Peyer's patch (tissue), 4 donors: ENCODE measurements at regions not wholly inside any gene's neighbourhood (a gene's known extent, or its start where the extent isn't known, plus 50 kb on each side); places are given as distances from the start of the nearest gene placed in this dataset.
"Not testable (repeated sequence)": the region's sequence is repeated elsewhere in the genome, so short reads cannot be mapped to it uniquely, and the experiment has no call there.

Experiments
- DNase-seq, 3 donors: peaks; one replicate each; pipeline ENCODE4 v3.0.0-alpha.2; 2017 to 2019
- H3K27ac ChIP-seq, 4 donors: fragments of 200-600 bp; sonication (generic); one replicate each; pipeline ENCODE4 v1.5.1; 2016 to 2019
- H3K27me3 ChIP-seq, 2 donors: fragments of 200-600 bp; sonication (generic); one replicate each; pipeline ENCODE4 v1.5.1; 2019
- H3K36me3 ChIP-seq, 3 donors: fragments of 200-600 bp; sonication (generic); one replicate each; pipeline ENCODE4 v1.5.1; 2016 to 2019
- H3K4me1 ChIP-seq, 4 donors: fragments of 200-600 bp; sonication (generic); one replicate each; pipeline ENCODE4 v1.5.1; 2016 to 2019
- H3K4me3 ChIP-seq, 4 donors: fragments of 200-600 bp; sonication (generic); 1 replicate in 3 of 4; 2 replicates in 1 of 4; pipeline ENCODE4 v1.5.1; 2016 to 2019; ENCODE audit warnings: mild to moderate bottlenecking in 1 of 4
- H3K9me3 ChIP-seq, 4 donors: fragments of 200-600 bp; sonication (generic); one replicate each; pipeline ENCODE4 v1.5.1; 2016 to 2019; ENCODE audit warnings: mild to moderate bottlenecking in 1 of 4
- CTCF ChIP-seq, 6 experiments: fragments of 450-650 bp in 4 of 6; fragments of 200-600 bp in 2 of 6; sonication (generic) in 1 of 6; IDR thresholded peaks; one replicate each; pipeline ENCODE4 v1.5.1; 2017 to 2019; ENCODE audit warnings: antibody characterized with exemption in 6 of 6, mild to moderate bottlenecking in 3 of 6, moderate library complexity in 1 of 6
- POLR2A ChIP-seq, 2 donors: fragments of 450-650 bp; IDR thresholded peaks; one replicate each; pipeline ENCODE4 v1.5.1; 2017; ENCODE audit warnings: antibody characterized with exemption in 2 of 2, mild to moderate bottlenecking in 2 of 2, moderate library complexity in 2 of 2

- Histone ChIP-seq H3K27ac (no peak overlapping the region), H3K36me3 (no peaks in the 10 kb centered on the region), H3K4me1 (no peaks in the 10 kb centered on the region), H3K9me3 (peaks cover 0 to 3% (median 0%) of the 10 kb centered on the region in 4 donors), H3K4me3 (no peak overlapping the region), H3K27me3 (no peaks in the 10 kb centered on the region)
- DNase-seq: no peak
- TF ChIP-seq CTCF (IDR thresholded peaks at IDR 0.05) (no peak), POLR2A (IDR thresholded peaks at IDR 0.05) (no peak)
Measured at GRCh38 chr11:19614370-19614940, 98.2 kb upstream of the NAV2 start.

- H3K27me3 ChIP-seq, H3K27ac ChIP-seq, H3K9me3 ChIP-seq, DNase-seq, H3K4me3 ChIP-seq, H3K4me1 ChIP-seq, H3K36me3 ChIP-seq: not testable (repeated sequence)
Measured at GRCh38 chr11:19612025-19612424, 100.6 kb upstream of the NAV2 start.

DNA sequence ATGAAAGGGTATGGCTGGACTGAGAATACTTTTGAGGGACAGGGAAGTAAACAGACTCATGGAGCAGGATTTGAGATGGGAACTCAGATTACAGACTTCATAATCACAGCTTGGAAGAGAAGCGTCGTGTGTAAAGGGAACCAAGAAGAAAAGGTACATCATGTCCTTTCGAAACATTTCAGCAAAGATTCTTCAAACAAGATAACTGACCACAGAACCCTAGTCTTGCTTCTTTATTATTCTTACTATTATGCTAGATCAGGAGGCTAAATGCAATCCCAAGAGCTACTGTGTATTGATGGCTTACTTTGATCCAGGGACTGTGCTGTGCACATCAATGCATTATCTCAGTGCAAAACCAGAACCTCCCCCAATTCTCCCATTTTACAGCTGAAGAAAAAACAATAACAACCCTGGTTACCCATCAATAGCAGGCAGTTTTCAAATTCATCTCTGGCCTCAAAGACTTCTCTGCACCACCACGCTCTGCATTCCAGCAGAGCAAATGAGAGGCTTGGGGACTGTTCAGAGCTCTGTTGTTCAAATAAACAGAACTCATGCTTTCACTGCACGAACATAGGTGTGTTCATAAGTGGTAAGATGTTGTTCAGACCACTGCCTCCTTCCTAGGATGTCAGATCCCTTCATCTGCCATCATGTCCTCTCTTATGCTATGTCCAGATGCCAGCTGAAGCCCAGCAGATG lies 104.8 kb upstream of the NAV2 start:
- no peak overlapping the region for H3K27ac ChIP-seq
- no peak for TF ChIP-seq CTCF (IDR thresholded peaks at IDR 0.05)
- no peak for TF ChIP-seq POLR2A (IDR thresholded peaks at IDR 0.05)

DNA sequence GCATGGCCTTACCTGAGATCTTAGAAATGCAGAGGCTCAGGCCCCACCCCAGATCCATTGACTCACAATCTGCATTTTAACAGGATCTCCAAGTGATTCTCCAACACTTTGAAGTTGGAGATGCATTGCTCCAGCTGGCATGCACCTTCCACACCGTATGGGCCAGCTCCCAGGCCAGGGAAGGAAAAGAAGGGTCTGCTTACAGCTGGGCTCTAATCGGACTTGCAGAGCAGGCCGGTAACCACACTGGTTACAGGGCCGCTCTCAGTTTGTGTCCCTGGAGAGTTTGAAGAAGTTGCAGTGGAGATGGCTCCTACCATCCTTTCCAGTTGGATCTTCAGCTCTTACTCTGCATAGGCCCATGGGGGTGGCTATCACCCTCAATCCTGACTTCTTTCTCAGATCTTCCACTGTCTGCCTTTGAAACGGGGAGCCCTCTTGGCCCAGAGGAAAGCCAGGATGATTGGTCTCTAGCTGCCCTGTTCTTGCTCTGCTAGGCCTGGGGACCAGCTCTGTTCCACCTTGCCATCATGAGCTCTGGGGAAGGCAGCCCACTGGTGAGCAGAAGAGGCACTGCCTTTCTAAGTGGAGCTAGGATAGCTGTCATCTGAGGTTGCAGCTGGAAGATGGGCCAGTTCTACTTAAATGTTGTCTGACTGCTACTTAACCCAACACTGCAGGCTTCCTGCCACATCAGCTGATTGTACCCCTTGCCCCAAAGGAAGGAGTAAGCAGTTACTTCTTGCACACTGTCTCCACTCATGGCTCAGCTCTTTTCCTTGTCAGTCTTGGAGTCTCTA lies 105.6 kb upstream of the NAV2 start:
- H3K4me3 ChIP-seq: no peak overlapping the region
- TF ChIP-seq CTCF (IDR thresholded peaks at IDR 0.05) (no peak), POLR2A (IDR thresholded peaks at IDR 0.05) (no peak)
- peaks cover 0 to 3% (median 0%) of the 10 kb centered on the region in 4 donors for H3K9me3 ChIP-seq
- H3K4me1 ChIP-seq: no peaks in the 10 kb centered on the region
- no peak for DNase-seq
- H3K27ac ChIP-seq: no peak overlapping the region
- H3K36me3 ChIP-seq: no peaks in the 10 kb centered on the region
- no peaks in the 10 kb centered on the region for H3K27me3 ChIP-seq

More for the DNA sequence above, 104.8 kb upstream of the NAV2 start:
- Histone ChIP-seq H3K4me3 (no peak overlapping the region), H3K9me3 (peaks cover 0 to 3% (median 0%) of the 10 kb centered on the region in 4 donors), H3K27me3 (no peaks in the 10 kb centered on the region), H3K36me3 (no peaks in the 10 kb centered on the region), H3K4me1 (no peaks in the 10 kb centered on the region)
- DNase-seq: no peak

GRCh38 chr11:19605520-19606371 lies 106.9 kb upstream of the NAV2 start:
- no peaks in the 10 kb centered on the region for H3K27me3 ChIP-seq
- no peak for DNase-seq
- no peaks in the 10 kb centered on the region for H3K36me3 ChIP-seq
- TF ChIP-seq POLR2A (IDR thresholded peaks at IDR 0.05) (no peak), CTCF (IDR thresholded peaks at IDR 0.05) (no peak)
- H3K4me3 ChIP-seq: no peak overlapping the region
- H3K9me3 ChIP-seq: no peaks in the 10 kb centered on the region
- no peak overlapping the region for H3K27ac ChIP-seq
- no peaks in the 10 kb centered on the region for H3K4me1 ChIP-seq
